ENCODE measurements at regions not wholly inside any gene's neighbourhood (a gene's known extent, or its start where the extent isn't known, plus 50 kb on each side); places are given as distances from the start of the nearest gene placed in this dataset.
A peak's percentile ranks its signal among the peaks of the same experiment; 100 is the strongest.
"Not testable (repeated sequence)": the region's sequence is repeated elsewhere in the genome, so short reads cannot be mapped to it uniquely, and the experiment has no call there.

- no peaks in the 10 kb centered on the region for H3K4me1 Mint-ChIP-seq (ENCODE audit: low read depth, unreplicated experiment)
- H3K27me3 Mint-ChIP-seq (ENCODE audit: low read depth, unreplicated experiment), result peaks cover 6% of the 10 kb centered on the region
- H4K20me1 ChIP-seq (ENCODE audit: insufficient read depth, low read length), result no peaks in the 10 kb centered on the region
- no peak overlapping the region for H3K4me2 ChIP-seq (ENCODE audit: low read length)
- no peaks in the 10 kb centered on the region for H3K36me3 ChIP-seq (ENCODE audit: insufficient read depth, low read length)
- H3K27ac ChIP-seq (ENCODE audit: low read depth, low read length), result no peak overlapping the region
- DNase-seq (ENCODE audit: low read depth), result no peak
- no peaks in the 10 kb centered on the region for H3K9me3 ChIP-seq (ENCODE audit: insufficient read depth, low read depth, low read length)
- H3K27me3 ChIP-seq (ENCODE audit: insufficient read depth, low read length), result no peaks in the 10 kb centered on the region
- no peak overlapping the region for H3K4me3 ChIP-seq (ENCODE audit: insufficient read depth, low read depth, low read length)
- no peaks in the 10 kb centered on the region for H3K79me2 ChIP-seq (ENCODE audit: insufficient read depth, low read length)
- no peak for TF ChIP-seq EZH2 (IDR thresholded peaks at IDR 0.05; ENCODE audit: insufficient read depth, low read length)
- no peak overlapping the region for H3K4me3 Mint-ChIP-seq (ENCODE audit: unreplicated experiment)
- no peaks in the 10 kb centered on the region for H3K9me3 Mint-ChIP-seq (ENCODE audit: unreplicated experiment)
- no peaks in the 10 kb centered on the region for H3K36me3 Mint-ChIP-seq (ENCODE audit: low read depth, unreplicated experiment)
- H3K9ac ChIP-seq (ENCODE audit: low read length), result no peak overlapping the region
- no peak for FAIRE-seq
- H2AFZ ChIP-seq (ENCODE audit: low read depth, low read length), result no peak overlapping the region
- no peak overlapping the region for H3K27ac Mint-ChIP-seq (ENCODE audit: unreplicated experiment)
- no peaks in the 10 kb centered on the region for H3K4me1 ChIP-seq (ENCODE audit: insufficient read depth, low read length)
Measured at GRCh38 chr18:56445422-56445821, 193.0 kb downstream of the TXNL1 start.

GRCh38 chr18:56444201-56444600 lies 194.2 kb downstream of the TXNL1 start:
- no peak for TF ChIP-seq CTCF (IDR thresholded peaks at IDR 0.05; ENCODE audit: insufficient read depth, low read depth, low read length)
- Histone ChIP-seq H3K27me3 (ENCODE audit: insufficient read depth, low read length) (no peaks in the 10 kb centered on the region), H3K4me1 (ENCODE audit: insufficient read depth, low read length) (no peaks in the 10 kb centered on the region), H3K36me3 (ENCODE audit: insufficient read depth, low read length) (no peaks in the 10 kb centered on the region), H3K4me3 (ENCODE audit: insufficient read depth, low read depth, low read length) (no peak overlapping the region), H3K27ac (ENCODE audit: low read depth, low read length) (no peak overlapping the region), H2AFZ (ENCODE audit: low read depth, low read length) (no peak overlapping the region), H3K4me2 (ENCODE audit: low read length) (no peak overlapping the region), H3K79me2 (ENCODE audit: insufficient read depth, low read length) (no peaks in the 10 kb centered on the region), H4K20me1 (ENCODE audit: insufficient read depth, low read length) (no peaks in the 10 kb centered on the region), H3K9ac (ENCODE audit: low read length) (no peak overlapping the region), H3K9me3 (ENCODE audit: insufficient read depth, low read depth, low read length) (no peaks in the 10 kb centered on the region)
- Mint-ChIP-seq H3K27ac (ENCODE audit: unreplicated experiment) (no peak overlapping the region), H3K27me3 (ENCODE audit: low read depth, unreplicated experiment) (peaks cover 6% of the 10 kb centered on the region), H3K4me1 (ENCODE audit: low read depth, unreplicated experiment) (no peaks in the 10 kb centered on the region), H3K9me3 (ENCODE audit: unreplicated experiment) (no peaks in the 10 kb centered on the region), H3K4me3 (ENCODE audit: unreplicated experiment) (no peak overlapping the region), H3K36me3 (ENCODE audit: low read depth, unreplicated experiment) (no peaks in the 10 kb centered on the region)
- no peak for DNase-seq (ENCODE audit: low read depth)
- no peak for FAIRE-seq

- TF ChIP-seq EZH2 (IDR thresholded peaks at IDR 0.05; ENCODE audit: insufficient read depth, low read length) (no peak), CTCF (IDR thresholded peaks at IDR 0.05; ENCODE audit: insufficient read depth, low read depth, low read length) (no peak)
- Histone ChIP-seq H3K27ac (ENCODE audit: low read depth, low read length) (no peak overlapping the region), H2AFZ (ENCODE audit: low read depth, low read length) (no peak overlapping the region), H3K9ac (ENCODE audit: low read length) (no peak overlapping the region), H3K36me3 (ENCODE audit: insufficient read depth, low read length) (no peaks in the 10 kb centered on the region), H3K4me3 (ENCODE audit: insufficient read depth, low read depth, low read length) (no peak overlapping the region), H3K4me1 (ENCODE audit: insufficient read depth, low read length) (no peaks in the 10 kb centered on the region), H3K27me3 (ENCODE audit: insufficient read depth, low read length) (no peaks in the 10 kb centered on the region), H3K9me3 (ENCODE audit: insufficient read depth, low read depth, low read length) (no peaks in the 10 kb centered on the region), H4K20me1 (ENCODE audit: insufficient read depth, low read length) (no peaks in the 10 kb centered on the region), H3K4me2 (ENCODE audit: low read length) (no peak overlapping the region), H3K79me2 (ENCODE audit: insufficient read depth, low read length) (no peaks in the 10 kb centered on the region)
- no peaks in the 10 kb centered on the region for H3K36me3 Mint-ChIP-seq (ENCODE audit: low read depth, unreplicated experiment)
- no peaks in the 10 kb centered on the region for H3K9me3 Mint-ChIP-seq (ENCODE audit: unreplicated experiment)
- H3K4me1 Mint-ChIP-seq (ENCODE audit: low read depth, unreplicated experiment), result no peaks in the 10 kb centered on the region
- no peak for FAIRE-seq
- H3K4me3 Mint-ChIP-seq (ENCODE audit: unreplicated experiment), result no peak overlapping the region
- H3K27ac Mint-ChIP-seq (ENCODE audit: unreplicated experiment), result no peak overlapping the region
- peaks cover 6% of the 10 kb centered on the region for H3K27me3 Mint-ChIP-seq (ENCODE audit: low read depth, unreplicated experiment)
- DNase-seq (ENCODE audit: low read depth), result peak; percentile 2
Measured at GRCh38 chr18:56443166-56443907, 195.1 kb downstream of the TXNL1 start.

GRCh38 chr18:56438480-56438879 lies 199.9 kb downstream of the TXNL1 start:
- not testable (repeated sequence) for H3K4me3 ChIP-seq (ENCODE audit: insufficient read depth, low read depth, low read length); H3K4me3 Mint-ChIP-seq (ENCODE audit: unreplicated experiment); H3K36me3 ChIP-seq (ENCODE audit: insufficient read depth, low read length); H3K9me3 ChIP-seq (ENCODE audit: insufficient read depth, low read depth, low read length); FAIRE-seq; H3K27ac Mint-ChIP-seq (ENCODE audit: unreplicated experiment); DNase-seq (ENCODE audit: low read depth); H3K4me1 Mint-ChIP-seq (ENCODE audit: low read depth, unreplicated experiment); H3K4me2 ChIP-seq (ENCODE audit: low read length); H3K27ac ChIP-seq (ENCODE audit: low read depth, low read length); H3K27me3 Mint-ChIP-seq (ENCODE audit: low read depth, unreplicated experiment); H3K27me3 ChIP-seq (ENCODE audit: insufficient read depth, low read length); H4K20me1 ChIP-seq (ENCODE audit: insufficient read depth, low read length); H2AFZ ChIP-seq (ENCODE audit: low read depth, low read length); H3K79me2 ChIP-seq (ENCODE audit: insufficient read depth, low read length); H3K9me3 Mint-ChIP-seq (ENCODE audit: unreplicated experiment); H3K9ac ChIP-seq (ENCODE audit: low read length); H3K4me1 ChIP-seq (ENCODE audit: insufficient read depth, low read length); H3K36me3 Mint-ChIP-seq (ENCODE audit: low read depth, unreplicated experiment)
